EL (cell line): ENCODE measurements at regions not wholly inside any gene's neighbourhood (a gene's known extent, or its start where the extent isn't known, plus 50 kb on each side); places are given as distances from the start of the nearest gene placed in this dataset.

Experiments used
- DNase-seq: peaks from one replicate; pipeline ENCODE4 v3.0.0-alpha.2; 2016

DNA sequence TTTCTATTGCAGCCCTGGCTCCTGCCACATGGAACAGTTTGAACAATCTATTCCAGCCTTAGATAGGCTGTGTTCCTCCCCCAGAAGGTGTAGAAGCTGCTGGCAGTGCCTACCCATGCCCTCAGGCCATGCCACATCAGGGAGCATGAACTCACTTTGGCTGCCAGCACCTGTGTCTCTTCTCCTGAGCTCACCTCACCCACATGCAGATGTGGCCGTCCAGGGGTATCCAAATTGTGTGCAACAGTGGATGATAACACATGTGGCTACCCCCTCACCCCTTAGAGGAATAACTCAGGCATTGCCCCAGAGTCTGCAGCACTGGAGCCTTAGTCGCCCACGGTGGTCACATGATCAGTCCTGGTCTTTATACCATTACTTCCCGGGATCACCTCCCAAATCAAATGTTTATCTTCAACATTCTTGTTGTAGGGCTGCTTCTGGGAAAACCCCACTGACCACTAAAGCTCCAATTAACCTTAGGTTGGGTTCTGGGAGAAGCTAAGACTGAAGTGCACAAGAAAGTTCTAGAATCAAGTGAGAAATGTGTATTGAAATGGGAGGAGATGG lies 110.4 kb downstream of the BANF2 start:
- DNase-seq: peak; percentile 46

DNA sequence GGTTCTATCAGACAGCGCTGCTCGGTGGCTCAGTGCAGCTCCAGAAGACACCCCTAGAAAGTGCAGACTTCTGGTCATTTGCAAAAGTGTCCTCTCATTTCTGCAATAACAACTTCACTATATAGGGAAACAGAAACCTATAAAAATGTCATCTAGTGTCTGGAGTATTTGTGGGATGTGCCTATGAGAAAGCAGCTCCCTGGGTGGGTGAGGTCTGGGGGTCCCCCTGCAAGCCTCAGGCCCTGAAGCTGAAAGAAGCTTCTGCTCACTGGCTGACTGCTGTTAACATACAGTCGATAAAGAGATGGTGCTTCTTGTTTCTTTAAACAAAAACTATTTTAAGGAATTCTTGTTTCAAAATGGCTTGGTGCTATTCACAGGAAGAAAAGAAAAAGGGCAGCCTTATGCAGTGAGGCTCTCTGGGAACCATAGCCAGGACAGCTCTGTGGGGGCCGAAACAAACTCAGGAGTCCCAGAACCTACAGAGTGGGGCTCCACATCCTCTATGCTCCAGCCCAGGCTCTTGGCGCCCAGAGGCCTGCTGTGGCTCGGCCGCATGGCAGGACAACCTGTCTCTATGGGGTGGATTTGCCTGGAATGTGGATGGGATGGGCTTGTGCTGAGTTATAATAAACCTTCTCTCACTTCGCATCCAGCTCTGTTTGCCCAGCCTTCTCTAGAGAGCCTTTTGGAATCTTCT lies 109.7 kb downstream of the BANF2 start:
- DNase-seq: no peak

DNA sequence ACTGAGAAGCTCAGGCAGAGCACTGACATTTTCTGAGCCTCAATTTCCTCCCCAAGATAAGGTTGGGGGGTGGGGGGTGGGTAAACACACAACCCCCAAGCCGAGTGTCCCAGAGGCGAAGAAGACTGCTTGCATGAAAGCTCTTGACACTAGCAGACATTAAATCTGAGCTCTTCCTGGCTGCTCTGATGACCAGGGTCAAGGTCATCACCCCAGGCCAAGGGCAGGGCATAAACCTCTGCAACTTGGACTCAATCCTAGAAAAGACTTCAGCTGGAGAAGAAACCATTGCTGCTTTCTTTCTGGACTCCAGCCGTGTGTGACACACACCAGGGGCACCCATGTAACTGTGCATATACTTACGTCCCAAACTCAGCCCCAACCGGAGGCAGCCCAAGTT lies 109.0 kb downstream of the BANF2 start:
- no peak for DNase-seq

DNA sequence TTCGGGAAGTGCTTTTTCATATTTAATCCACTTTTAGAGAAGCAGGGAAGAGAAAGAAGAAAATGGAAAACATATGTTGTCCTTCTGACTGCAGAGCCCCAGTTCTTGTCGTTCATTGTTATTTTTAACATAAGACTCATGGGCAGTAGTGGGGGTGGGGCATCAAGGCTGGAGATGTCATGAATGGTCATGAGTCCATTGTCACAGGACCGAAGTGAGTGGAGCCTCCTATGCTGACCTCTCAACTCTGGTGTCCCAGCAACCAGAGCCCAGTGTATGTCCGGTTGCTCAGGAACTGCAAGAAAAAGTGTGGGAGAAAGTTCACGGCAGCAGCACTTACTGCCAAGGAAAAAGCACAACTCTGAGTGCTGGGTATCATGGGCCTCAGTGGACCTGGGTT lies 108.6 kb downstream of the BANF2 start:
- DNase-seq: no peak

DNA sequence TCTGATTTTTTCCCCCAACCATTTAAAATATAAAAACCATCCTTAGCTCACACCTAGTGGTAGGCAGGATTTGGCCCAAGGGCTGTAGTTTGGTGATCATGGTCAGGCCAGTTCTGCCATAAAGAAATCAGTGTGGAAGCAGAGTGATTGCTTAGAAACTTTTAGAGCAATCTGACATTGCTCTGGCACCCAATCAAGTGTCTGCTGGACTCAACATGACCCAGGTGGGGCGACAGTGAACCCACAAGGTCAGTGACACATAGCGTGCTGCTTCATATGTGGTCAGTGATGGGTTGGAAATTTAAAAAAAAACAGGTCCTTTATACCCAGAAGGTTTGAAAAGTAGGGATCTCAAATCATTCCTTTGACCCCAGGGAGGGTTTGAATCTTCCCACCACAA lies 107.9 kb downstream of the BANF2 start:
- DNase-seq: peak; percentile 15

DNA sequence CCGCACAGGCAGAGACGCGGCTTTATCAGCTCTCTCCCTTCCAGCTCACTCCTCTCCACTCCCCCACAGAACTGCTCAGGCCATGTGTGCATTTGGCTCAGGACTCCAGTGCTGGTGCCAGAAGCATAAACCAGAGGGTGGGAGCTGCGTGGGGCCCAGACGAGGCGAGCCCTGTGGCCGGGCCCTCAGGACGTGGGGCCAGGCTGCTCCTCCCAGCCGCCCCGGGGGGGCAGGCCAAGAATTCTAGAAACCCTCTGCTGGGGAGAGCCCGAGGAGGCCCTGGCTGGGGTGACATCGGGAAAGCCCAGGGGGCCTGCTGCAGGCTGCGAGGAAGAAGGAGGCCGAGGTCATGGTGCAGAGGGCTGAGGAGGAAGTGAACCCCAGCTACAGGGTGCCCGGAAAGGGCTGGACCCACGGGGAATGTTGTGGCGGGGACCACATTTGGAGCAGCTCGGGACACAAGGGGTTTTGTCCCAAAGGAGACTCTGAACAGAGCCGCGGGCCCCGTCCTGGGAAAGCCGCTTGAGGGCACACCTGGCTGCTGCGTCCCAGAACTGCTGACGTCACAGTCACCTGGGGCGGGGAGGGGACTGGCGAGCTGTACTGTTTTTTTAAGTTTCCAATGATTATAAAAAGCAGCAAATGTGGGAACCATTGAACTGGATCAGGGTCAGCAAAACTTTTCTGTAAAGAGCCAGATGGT lies 107.1 kb downstream of the BANF2 start:
- DNase-seq: peak; percentile 54

DNA sequence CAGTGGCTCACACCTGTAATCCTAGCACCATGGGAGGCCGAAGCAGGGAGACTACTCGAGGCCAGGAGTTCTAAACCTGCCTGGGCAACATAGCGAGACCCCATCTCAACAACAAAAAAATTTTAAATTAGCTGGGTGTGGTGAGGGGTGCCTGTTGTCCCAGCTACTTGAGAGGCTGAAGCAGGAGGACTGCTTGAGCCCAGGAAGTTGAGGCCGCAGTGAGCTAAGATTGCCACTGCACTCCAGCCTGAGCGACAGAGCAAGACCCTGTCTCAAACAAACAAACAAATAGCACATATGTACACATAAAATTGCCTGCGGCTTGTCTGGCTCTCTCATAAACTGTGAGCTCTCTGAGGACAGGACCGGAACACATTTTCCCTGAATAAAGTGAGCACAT lies 106.3 kb downstream of the BANF2 start:
- DNase-seq: no peak

DNA sequence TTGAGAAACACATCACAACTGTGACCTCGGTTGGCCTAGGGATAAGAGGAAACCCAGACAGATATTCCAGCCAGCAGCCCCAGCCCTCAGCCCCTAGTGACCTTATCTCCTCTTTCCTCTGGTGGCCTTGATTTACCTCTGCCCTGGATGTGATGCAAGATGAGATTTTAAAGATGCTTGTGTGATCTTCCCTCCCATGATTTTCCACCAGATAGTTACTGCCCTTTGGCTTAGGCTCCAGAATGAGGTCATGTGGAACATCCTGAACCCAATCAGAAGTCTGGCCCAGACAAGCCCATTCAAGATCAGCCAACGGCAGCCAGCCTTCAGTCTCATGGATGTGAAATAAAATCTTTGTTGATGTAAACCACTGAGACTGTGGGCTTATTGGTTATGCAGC lies 104.0 kb downstream of the BANF2 start:
- DNase-seq: no peak

DNA sequence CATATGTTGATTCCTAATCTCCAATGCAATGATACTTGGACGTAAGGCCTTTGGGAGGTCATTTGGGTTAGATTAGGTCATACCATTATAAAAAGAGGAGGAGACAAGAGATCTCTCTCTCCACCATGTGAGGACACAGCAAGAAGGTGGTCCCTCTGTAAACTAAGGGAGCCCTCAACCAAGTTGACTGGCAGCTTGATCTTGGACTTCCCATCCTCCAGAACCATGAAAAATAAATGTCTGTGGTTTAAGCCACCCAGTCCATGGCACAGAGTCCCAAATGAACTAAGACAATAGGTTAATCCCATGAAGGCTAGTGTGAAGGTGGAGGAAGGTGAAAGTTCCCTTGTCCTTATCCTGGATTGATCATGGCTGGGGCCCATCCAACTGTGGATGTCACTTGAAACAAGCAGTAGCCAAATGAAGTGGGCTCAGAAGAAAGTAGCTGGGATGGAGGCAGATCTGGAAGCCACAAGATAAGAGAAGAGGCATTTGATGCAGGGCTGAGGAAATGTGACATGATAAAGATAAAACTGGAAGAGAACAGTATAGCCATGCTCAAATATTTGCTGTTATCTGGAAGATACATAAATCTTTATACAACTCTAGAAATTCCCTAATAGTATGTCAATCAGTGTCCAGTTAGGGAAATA lies 99.9 kb downstream of the BANF2 start:
- no peak for DNase-seq

DNA sequence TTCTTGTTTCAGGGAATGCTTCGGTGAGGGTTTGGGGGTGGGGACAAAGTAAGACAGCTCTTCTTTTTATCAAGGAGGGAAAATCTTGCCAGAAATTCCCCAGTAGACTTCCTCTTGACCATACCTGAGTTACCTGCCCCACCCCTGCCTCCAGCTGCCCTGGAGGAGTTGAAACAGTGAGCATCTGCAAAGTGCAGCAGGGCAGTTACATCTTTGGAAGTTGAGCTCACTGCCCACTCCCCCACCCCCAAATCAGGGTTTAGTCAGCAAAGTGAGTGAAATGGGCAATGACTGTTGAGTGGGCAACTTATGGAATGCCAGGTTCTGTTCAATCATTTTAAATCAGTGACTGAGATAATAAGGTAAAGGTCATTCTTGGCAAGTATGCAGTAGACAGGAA lies 98.8 kb downstream of the BANF2 start:
- DNase-seq: no peak

DNA sequence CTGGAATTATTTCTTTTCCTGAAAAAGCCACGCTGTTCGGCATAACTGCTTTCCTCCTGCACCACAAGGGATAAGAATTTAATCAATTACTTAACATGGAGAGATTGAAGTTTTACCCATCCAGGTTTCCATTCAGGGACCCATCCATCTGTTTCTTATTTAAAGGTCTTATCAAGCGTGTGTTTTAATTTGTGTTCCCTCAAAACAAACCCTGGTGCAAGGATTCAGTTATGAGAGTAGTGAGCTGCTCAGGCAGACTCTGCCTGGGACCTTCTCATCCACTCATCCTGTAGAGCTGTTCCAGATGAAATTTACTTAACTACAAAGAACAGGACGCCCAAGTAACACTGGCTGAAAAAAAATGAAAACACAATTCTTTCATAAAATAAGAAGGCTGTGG lies 97.8 kb downstream of the BANF2 start:
- no peak for DNase-seq

DNA sequence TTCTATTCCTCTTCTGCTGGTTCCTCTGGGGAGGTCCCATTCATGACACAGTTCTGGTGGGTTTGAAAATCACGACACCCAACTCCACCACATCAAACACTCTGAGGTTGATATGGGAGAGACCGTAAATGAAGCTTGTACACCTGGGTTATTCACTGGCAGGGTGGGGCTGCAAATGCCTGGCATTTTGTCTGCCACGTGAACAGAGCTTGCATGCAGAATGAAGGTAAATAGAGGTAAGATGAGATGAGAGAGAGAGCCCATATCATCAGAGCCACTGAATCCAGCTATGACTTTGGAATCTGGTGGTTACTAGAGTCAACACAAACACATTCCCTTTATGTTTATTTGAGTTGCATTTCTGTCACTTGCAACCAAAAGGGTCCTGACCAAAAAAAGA lies 97.4 kb downstream of the BANF2 start:
- DNase-seq: no peak

DNA sequence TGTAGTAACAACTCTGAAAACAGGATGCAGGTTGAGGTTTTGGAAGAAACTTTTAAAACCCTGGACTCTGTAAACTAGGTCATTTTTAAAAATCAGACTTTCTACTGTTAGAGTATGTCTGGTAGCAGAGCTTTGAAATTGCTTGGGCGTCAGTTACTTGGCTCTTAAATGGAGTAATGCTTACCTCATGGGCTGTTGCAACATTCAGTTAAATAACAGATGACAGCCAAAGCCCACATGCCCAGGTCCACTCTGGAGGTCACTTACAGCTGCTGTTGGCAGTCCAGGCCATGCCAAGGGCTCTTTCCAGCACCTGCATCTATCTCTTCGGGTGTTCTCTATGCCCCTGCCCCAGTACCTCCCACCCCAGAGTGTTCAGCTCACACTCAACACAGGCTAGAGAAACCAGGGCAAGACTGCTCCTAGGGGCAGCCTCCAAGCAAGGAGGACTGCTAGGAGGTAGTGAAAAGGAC lies 96.4 kb downstream of the BANF2 start:
- DNase-seq: peak; percentile 9

DNA sequence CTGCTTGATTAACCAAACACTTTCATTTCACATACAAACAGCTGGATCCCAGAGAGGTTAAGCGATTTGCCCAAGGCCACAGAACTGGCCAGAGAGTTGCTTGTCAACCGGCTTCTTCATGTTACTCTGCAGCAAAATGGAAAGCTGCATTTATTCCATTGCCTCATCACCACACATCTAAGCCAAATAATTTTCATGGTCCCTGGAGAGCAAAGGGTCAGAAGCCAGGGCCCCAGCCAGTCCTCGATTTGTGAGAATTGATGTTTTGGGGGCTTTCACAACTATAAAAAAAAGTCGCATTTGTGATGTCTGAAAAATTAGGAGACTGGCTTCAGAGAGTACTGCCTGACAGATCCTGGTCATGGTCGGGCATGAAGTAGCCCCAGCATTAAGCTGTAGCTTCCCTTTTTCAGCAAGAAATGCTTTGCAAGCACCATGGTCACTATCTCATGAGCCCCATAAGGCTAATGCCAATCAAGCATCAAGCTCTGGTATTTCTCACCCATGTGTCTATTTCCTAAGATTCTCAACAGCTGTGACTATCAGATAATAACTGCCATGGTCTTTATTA lies 95.8 kb downstream of the BANF2 start:
- no peak for DNase-seq

DNA sequence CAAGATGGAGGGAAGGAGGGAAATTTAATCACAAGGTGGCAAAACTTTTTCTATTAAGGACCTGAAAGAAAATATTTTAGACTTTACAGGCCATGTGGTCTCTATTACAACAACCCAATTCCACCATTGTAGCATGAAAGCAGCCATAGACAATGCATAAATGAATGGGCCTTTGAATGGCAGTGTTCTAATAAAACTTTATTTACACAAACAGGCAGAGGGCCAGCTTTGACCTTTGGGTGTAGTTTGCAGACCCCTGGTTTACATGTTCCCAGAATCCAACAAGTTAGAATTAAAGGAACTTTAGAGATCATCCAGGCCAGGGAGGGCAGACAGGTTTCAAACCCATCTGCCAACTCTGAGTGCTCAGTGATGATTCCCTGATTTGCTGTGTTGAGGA lies 95.2 kb downstream of the BANF2 start:
- no peak for DNase-seq

DNA sequence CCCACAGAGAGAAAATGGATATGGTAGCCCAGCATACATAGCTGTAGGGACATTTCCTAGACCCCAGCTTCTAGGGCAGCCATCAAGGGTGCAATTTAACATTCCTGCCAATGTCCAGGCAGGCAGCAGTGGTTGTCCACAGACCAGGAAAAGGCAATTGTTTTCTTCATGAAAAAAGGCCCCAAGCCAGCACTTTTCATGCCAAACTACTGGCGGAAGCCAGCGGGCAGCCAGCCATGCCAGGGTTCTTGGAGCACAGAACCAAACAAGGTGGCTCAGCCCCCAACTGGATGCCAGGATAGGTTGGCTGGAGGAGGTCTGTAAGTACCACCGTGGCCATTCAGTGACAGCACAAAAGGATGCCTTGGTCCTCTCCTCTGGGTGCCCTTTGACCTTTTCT lies 94.6 kb downstream of the BANF2 start:
- DNase-seq: no peak

DNA sequence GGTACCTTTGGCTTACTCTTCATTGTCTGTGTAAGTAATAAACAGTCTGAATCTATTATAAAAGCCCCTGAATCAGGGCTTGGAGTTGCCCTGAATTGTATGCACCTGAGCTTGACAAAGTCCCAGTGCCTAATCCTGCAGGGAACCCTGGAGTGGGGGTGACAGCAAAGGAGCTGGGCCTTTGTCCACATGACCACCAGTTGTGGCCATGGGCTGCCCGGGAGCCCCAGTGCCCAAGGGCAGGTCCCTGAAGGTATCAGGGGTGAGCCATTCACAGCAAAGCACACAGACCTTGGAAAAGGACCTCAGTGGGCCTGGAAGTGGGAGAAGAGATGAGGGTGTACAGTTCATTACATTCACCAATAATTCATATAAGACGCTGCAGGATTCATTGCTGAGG lies 94.2 kb downstream of the BANF2 start:
- DNase-seq: no peak

DNA sequence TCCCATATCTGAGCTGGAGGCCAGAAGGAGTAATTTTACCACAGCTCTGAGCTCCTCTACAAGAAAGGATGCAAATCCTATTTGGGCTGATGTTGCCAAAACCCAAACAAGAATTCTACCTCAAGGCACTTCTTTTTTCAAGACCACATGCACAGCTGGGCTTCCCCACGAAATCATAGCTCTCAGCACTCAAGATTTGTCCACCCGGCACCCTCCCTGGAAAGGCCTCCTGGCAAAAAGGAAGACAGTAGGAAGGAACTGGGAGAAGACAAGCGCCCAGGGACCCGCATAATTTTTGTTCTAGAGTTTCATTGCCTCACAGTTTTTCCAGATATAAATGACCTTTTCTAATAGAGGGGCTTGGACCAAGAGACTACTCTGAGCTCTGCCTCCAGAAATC lies 90.5 kb downstream of the BANF2 start:
- DNase-seq: no peak

DNA sequence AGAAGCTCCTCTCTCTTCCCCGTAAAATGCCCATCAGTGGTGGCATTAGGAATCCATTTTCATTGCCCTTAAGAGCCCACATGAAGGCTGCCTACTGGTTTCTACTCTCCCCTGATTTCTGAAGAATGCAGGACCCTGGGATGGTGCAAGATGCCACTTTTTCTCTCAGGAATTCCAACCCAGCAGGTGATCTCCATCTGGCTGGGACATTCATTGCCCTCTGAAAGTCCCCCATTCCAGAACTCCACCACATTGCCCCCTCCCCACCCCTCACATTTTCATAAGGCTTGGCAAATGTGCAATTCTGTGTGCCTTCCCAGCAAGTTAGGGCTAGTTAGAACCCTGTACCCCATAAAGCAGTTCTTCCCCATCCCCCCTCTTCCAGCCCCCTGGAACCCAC lies 88.0 kb downstream of the BANF2 start:
- DNase-seq: no peak

DNA sequence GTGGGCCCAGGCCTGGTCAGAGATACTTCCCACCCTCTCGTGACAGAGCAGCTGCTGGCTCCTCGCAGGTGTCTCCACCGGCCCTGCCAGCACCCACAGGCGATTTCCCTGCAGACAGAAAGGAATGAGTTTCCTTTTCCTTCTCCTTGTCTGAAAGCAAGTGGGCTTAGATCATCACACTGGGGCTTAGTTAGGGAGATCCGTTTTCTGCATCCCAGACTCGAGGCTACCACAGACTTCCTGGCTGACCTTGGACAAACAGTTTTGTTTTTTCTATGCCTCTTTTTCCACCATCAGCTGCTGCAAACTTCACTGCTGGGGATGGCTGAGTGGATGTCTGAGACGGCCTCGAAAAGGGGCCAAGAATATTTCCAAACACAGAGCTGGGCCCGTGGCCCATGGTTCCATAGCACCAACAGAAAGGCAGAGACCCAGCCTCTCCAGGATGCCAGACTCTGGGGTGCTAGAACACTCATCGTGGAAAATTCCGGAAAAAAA lies 86.5 kb downstream of the BANF2 start:
- DNase-seq: peak; percentile 16
